NCI-H2029 (cell line): ENCODE measurements at regions not wholly inside any gene's neighbourhood (a gene's known extent, or its start where the extent isn't known, plus 50 kb on each side); places are given as distances from the start of the nearest gene placed in this dataset.
"Not testable (repeated sequence)": the region's sequence is repeated elsewhere in the genome, so short reads cannot be mapped to it uniquely, and the experiment has no call there.

ENCODE experiments used
- DNase-seq: peaks from one replicate; lab custom pipeline; 2025; lab: John Stamatoyannopoulos, UW

GRCh38 chr20:29883514-29884219 lies 1373.8 kb upstream of the DEFB115 start:
- not testable (repeated sequence) for DNase-seq

- not testable (repeated sequence) for DNase-seq
Observed at GRCh38 chr20:29884322-29884721, 1373.1 kb upstream of the DEFB115 start.

- not testable (repeated sequence) for DNase-seq
Observed at GRCh38 chr20:29885282-29886185, 1371.9 kb upstream of the DEFB115 start.

- DNase-seq, result not testable (repeated sequence)
Observed at GRCh38 chr20:29891555-29891954, 1365.9 kb upstream of the DEFB115 start.
